ENCODE measurements at regions not wholly inside any gene's neighbourhood (a gene's known extent, or its start where the extent isn't known, plus 50 kb on each side); places are given as distances from the start of the nearest gene placed in this dataset.

DNA sequence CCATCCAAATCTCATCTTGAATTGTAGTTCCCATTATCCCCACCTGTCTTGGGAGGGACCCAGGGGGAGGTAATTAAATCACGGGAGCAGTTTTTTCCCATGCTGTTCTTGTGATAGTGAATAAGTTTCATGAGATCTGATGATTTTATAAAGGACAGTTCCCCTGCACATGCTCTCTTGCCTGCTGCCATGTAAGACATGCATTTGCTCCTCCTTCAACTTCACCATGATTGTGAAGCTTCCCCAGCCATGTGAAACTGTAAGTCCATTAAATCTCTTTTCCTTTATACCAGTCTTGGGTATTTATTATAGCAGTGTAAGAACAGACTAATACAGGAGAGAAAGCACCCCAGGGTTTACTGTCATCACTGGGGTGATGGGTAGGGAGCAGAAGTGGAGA lies 220.4 kb upstream of the NUDT4 start:
- no peak for DNase-seq

DNA sequence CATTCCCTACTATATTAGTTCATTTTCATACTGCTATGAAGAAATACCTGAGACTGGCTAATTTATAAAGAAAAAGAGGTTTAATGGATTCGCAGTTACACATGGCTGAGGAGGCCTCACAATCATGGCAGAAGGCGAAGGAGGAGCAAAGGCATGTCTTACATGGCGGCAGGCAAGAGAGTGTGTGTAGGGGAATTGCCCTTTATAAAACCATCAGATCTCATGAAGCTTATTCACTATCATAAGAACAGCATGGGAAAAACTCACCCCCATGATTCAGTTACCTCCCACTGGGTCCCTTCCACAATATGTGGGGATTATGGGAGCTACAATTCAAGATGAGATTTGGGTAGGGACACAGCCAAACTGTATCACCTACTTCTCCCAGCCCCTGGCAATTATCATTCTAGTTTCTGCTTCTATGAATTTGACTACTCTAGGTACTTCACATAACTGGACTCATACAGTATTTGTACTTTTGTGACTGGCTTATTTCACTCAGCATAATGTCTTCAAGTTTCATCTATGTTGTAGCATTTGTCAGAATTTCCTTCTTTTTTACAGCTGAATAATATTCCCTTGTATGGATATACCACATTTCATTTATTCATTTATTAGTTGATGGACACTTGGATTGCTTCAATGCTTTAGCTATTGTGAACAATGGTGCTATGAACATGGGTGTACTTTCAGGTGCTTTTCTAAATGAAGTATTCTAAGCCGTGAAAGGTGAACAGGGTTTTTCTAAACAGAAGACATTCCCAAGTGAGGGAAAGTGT lies 219.5 kb upstream of the NUDT4 start:
- DNase-seq, result no peak

DNA sequence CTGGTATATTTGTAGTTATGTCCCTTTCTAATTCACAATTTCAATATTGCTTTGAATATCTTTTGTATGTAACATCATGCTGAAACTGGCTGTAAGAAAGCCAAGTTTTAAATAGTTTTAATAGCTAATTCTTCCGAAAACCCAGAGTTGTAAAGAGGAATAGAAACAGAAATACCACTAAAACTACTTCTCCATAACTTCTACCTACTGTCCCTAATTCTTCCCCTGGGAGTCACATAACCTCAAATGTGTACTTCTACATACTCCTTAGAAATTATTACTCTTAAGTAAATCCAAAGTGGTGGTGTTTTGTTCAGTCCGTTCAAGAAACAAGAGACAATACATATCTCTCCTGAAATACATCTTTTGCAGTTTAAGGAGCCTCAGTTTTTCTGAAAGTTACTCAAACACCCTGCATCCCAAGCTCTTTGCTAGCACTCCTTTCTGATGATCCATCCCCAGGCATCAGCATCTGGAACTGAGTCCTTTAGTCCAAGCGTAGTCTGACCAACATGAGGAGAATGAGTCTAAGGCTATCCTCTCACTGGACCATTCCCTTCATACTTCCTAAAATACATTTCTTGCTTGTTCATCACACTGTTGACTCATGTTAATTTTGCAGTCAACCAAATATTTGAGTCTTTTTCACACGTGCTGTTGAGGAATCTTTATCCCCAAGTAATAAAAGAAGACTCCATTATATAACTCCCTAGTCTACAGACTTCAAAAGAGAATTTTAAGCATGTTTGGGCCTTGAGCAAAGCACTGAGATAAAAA lies 214.3 kb upstream of the NUDT4 start:
- no peak for DNase-seq

DNA sequence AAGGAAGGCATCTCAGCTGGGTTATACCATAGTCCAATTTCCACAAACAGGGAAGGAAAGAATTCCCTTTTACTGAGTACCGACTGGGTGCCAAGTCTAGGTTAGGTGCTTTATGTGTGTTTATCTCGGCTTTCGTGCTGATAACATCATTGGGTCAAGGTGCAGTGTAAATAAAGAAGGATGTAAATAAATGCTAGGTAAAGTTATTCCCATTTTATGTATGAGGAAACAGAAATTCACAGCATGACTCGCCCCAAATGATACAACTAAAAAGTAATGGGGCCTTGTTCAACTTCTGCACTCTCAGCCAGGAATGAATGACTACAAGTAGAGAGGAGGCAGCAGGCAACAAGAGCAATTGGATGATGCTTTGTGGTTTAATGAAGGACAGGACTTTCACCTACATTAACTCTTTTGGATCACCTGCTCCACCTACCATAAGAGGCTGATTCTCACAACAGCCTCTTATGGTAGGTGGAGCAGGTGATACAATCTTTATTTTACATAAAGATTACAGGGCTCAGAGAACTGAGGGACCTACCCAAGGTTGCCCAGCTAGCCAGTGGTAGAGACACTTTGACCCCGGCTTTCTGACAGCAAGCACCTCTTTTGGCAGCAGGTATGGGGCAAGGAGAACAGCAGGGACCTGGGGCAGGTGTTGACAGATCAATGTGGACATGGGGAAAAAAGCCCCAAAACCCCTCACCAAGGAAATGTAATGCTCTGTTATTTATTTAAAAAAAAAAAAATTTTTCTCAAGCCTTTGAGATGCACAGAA lies 213.4 kb upstream of the NUDT4 start:
- no peak for DNase-seq

DNA sequence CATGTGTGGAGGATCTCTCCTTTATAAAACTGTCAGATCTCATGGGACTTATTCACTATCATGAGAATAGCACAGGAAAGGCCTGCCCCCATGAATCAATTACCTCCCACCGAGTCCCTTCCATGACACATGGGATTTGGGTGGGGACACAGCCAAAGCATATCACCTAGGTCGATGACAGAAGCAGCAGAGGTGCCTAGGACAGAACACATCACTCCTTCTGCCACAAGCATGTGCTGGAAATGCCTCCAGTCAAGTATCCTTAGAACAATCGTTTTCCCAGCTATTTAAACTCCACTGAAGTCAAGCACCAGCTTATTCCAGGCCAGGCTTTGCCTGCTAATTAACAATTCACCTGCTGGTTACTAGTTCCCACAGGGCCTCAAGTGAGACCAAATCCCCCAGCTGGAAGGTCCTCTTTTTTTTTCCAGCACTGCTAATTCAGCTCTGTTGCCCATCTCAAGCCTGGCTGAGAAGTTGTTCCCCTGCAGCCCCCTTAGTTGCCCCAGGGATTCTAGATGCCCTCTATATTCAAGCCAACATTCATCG lies 212.3 kb upstream of the NUDT4 start:
- DNase-seq, result no peak

DNA sequence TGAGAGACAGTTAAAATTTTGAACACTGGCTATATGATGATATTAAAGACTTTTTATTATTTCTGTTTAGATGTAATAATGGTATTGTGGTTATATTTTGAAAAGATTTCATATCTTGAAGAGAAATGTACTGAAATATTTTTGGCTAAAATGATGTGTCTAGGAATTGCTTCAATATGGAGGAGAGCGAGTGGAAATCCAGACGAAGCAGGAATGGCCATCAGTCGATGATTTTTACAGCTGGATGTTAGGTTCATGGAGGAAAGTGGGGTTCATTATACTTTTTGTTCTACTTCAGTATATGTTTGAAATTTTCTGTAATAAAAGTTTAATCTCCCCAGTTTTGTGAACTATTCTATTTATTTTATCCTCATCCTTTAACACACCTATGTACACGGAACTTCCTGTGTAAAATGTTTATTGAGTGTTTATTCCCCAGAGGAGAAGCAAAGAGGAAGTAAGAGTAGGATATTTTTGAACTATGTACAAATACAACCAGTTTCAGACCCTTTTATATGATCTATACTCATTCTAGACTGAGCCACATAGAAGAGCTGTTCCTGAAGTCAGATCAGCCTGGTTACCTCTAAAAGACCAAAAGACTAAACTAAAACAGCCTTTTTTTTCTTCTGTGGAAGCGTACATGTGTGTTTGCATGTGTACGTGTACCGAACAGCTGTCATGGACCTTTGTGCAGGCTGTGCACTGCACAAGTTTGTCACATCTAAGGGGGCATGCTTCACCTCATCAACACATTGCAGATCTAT lies 211.0 kb upstream of the NUDT4 start:
- no peak for DNase-seq

DNA sequence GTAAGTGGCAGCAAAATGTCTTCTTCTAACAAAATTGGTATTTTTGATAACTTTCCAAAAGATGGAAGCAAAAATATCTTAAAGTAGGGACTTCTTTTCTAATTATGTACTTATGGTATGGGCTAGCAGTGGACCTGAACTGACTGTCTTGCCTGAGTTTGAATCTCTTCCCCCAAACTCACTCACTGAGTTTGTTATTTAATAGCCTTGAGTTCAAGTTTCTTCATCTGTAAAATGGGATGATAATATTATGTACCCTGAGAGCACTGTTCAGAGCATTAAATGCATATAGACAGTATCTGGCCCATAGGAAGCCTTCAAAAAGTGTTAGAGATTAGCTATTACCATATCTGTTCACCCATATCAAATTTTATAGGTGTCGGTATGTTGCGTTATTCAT lies 210.4 kb upstream of the NUDT4 start:
- no peak for DNase-seq

DNA sequence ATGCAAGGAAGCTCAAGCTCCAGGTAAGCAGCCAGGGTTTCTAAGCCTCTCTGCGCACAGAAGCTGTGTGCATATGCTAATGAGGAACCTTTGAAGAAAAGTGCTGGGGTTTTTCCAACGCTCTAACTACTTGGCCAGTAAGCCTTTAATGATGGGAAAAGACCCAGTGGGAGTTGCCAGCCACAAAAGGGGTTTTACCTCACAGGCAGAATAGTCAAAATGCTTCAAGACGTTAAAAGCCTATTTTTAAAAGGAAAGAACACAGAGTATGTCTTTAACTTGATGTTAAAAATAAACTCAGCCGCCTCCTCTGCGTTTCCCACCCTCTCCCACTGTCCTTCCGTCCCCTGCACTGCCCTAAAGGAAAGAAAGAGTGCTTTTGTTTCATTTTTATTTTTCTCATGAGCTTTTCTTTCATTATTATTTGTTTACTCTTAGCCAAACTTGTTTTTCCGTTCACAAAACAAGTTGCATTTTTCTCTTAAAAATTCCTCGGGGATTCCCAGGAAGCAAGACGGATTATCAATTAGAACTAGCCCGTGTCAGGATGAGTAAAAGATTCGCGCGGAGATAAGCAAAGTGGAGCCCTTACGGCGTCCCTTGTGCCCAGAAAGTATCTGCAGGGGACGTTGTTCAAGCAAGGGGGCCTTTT lies 209.8 kb upstream of the NUDT4 start:
- no peak for DNase-seq

DNA sequence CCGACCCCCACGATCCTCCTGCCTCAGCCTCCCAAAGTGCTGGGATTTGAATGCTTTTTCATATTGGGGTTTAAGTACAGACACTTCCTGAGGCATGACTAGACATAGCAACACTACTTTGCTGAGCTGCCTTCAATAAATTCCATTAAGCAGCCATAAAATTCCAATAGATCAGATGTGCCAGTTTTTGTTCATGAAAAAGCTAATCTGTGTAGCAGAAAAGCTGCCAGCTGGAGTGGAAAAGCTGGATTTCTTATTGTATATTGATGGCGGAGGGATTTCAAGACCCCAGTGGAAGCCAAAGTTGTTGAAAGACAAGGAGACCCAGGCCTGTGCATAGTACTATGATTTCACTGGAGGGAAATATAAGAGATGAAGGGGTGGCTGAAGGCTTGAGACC lies 209.0 kb upstream of the NUDT4 start:
- DNase-seq, result no peak

DNA sequence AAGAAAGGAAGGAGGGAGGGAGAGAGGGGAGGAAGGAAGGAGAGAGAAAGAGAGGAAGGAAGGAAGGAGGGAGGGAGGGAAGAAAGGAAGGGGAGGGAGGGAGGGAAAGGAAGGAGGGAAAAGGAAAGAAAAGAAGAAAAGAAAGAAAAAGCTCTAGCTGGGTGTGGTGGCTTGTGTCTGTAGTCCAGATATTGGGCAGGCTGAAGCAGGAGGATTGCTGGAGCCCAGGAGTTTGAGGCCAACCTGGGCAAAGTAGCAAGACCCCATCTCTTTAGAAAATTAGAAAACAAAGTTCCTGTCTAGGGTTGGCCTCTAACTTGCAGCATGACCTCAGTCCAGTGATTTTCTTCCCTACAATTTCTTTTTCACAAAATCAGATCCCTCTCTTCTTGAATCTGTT lies 208.2 kb upstream of the NUDT4 start:
- no peak for DNase-seq

DNA sequence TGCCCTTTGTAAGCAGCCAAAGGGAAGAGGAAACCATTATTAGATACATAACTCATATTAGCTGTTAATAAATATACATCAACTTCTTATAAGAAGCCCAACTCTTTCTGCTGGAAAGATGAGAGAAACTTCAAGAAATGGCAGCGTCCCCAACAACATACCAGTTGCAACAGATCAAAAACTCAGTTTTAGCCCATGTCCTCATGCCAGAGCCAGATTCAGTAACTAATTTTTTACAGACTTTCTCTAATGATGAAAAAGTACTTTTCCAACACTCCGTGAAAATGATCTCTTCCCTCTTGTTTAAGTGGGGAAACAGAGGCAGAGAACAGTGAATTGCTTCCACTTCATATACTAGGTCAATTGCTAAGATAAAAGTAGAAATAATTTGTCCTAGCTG lies 206.8 kb upstream of the NUDT4 start:
- no peak for DNase-seq

DNA sequence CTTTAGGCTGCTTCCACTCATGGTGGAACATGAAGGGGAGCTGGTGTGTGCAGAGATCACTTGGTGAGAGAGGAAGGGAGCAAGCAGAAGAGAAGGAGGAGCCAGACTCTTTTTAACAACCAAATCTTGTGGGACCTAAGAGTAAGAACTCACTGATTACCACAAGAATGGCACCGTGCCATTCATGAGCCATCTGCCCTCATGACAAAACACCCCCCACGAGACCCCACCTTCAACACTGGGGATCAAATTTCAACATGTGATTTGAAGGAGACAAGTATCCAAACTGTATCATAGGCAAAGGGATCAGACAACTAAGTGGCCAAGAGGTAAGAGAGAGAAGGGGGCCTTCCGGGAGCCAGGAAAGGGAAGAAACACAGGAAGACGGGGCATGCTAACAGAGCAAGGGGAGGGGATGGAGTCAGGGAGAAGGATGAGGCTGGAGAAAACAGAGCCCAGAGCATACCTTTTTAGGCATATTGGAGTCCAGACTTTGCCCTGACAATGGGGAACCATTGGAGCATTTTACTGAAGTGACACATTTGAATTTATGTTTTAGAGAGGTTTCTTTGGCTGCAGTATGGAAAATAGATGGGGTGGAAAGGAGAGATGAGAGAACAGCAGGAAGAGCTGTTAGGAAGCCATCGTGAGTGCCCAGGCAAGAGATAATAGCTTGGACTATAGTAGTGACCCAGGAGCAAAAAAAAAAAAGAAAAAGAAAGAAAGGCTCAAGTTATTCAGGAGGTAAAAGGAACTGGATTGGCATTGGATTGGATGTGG lies 204.4 kb upstream of the NUDT4 start:
- DNase-seq, result no peak

DNA sequence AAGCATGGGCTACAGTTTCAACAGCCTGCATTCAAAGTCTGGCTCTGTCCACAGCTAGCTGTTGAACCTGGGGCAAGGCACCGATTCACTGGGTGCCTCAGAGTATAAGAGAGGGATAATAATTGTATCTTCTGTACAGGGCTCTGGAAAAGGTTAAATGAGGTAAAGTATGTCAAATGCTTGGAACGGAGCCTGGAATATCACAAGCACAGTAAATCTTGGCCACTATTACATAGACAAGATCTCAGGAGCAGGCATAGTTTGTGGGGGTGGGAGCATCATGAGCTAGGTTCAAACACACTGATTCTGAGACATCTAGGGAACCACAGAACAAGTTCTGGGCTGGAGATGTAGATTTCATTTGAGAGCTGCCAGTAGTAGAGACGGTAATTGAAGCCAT lies 203.7 kb upstream of the NUDT4 start:
- DNase-seq, result no peak

DNA sequence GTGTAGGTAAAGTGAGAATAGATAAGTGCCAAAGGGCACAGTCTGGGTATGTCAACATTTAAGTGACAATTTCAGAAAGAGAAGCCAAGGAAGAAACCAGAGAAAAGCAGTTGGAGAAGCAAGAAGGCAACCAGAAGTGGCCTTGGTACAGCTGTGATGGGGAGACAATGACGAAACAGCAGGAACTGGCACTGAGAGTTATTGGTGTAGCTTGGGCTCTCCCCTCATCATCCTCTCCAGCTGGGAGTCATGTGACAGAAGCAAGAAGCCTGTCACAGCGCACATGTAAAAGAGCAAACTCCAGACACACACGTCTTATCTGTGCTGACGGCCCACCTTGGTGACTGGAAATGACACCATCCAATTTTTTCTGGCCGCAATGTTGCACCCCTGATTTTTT lies 203.3 kb upstream of the NUDT4 start:
- peak; percentile 52 to 58 for DNase-seq

DNA sequence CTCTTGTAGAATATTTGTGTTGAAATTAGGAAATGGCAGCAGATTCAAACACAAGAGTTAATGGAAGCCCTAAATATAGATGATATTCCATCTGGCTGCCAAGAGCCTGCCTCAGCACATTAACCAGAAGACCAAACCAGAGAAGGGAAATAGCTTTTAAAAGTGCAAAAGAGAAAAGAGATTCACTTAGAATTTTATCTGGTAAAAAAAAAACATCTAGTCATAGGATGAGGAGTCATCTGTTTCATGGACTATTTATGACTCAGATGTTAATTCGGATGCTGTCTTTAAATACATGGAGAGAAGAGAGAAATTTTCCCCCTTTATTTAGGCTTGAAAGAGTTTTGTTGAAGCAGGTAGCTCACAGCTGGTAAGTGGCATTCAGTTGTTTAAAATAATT lies 201.6 kb upstream of the NUDT4 start:
- DNase-seq, result no peak

DNA sequence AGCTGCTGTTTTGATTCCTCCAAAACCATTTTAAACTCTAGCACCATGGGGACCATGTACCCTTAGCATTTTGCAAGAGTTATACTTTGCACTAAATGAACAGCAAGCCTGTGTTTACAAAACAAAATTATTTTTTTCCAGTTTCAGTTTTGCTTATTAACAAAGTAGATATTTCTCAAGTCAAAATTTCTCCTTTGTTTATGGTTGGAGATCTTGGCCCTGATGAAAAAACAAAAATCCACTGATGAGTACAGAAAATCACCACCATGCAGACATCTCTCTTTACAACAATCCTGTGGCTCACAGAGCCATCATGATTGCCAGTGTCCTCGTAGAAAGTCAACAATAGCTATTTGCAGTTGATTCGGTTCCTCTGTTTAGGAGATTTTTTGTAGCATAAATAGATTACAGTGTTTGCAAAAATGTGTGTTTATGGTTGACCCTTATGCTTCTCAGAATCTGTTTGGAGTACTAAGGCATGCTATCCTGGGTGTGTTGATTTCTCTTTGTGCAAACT lies 201.1 kb upstream of the NUDT4 start:
- DNase-seq, result no peak

DNA sequence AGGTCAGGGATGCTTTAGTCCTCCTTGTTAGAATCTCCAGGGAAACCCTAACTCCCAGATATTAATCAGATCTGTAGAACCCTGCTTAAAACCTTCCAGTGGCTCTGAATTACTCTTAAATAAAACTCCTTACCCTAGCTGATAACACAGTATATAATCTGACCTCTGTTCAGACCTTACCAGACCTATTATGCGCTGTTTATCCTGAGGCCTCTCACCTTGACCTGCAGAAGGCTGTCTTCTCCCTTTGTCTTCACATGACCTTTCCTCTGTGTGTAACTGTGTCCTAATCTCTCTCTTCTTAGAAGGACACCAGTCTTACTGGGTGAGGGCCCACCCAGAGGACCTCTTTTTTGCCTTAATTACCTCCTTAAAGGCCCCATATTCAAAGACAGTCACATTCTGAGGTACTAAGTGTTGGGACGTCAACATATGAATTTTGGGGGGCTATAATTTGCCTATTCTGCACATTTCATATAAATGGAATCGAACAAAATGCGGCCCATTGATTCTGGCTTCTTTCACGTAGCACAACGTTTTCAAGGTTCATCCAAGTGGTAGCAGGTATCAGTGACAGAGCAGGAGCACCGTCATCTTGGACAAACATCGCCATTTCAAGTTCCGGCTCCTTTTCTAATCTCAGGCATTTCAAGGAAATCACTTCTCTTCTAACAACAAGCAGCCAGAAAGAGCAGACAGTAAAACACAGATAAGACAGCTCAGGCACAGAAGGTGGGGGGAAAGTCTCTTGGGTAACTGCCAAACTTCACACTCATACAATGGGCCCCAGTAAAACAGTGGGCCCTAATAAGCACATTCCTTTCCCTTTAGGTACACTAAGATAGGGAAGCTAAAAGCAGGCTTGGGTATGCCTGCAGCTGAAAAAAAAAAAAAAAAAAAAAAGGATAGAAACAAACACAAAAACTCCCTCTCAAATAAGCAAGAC lies 200.2 kb upstream of the NUDT4 start:
- no peak for DNase-seq

DNA sequence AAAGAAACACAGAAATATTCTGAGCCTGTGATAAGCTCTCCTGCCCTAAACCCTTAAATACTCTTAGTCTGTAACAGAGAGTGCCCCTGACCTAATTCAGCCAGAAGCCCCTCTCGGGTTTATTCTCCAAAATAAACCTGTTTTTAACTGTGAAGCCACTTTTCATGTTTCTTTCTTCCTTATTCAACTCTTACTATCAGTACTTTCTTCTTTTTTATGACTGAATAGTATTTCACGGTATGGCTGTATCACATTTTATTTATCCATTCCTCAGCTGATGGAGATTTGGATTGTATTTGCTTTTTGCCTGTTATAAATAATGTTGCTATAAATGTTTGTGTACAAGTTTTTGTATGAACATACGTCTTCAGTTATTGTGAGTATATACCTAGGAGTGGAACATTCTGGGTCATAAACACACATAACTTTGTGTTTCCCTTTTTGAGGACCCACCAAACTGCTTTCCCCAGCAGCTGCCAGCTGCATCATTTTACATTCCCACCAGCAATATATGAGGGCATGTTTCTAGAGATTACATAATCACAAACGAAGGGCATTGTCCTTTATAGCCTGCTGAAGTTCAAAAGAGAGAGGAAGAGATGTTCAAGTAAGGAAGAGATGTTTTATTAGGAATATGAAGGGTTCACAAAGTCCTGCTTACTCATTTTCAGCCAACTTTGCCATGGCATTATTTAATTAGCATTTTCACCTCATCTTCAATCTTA lies 199.4 kb upstream of the NUDT4 start:
- DNase-seq, result no peak

DNA sequence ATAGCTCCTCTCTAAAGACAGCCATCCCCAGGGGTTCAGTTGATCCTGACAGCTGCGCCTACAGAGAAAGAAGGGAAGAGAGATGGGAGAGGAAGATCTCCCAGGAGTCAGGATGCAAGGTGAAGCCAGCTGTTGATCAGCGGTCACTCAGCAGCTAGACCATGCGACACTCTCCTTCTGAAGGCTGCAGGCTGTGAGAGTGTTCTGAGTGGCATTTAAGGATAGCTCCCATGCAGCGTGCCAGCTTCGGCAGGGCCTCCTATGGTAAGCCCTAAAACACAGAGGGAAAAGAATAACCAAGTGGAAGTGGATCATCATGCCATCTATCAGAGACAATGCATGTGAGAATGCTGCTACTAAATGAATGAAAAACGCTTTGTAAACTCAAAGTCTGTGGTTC lies 197.9 kb upstream of the NUDT4 start:
- no peak for DNase-seq
